Stimulated activated naive CD8-positive, alpha-beta T cell treated with anti-CD3 and anti-CD28 coated beads, Interleukin-15, Interleukin-2, amounts not matched to agents 100 U/mL and 50 U/mL, for 24 hours (primary cell): ENCODE measurements at regions not wholly inside any gene's neighbourhood (a gene's known extent, or its start where the extent isn't known, plus 50 kb on each side); places are given as distances from the start of the nearest gene placed in this dataset.

Experiments
- ATAC-seq: fragments of 150-1000 bp; cut with Tn5 transposase; one replicate; pipeline ENCODE4 v1.10.0; 2021
- DNase-seq: peaks from one replicate; pipeline ENCODE4 v3.0.0; 2021

DNA sequence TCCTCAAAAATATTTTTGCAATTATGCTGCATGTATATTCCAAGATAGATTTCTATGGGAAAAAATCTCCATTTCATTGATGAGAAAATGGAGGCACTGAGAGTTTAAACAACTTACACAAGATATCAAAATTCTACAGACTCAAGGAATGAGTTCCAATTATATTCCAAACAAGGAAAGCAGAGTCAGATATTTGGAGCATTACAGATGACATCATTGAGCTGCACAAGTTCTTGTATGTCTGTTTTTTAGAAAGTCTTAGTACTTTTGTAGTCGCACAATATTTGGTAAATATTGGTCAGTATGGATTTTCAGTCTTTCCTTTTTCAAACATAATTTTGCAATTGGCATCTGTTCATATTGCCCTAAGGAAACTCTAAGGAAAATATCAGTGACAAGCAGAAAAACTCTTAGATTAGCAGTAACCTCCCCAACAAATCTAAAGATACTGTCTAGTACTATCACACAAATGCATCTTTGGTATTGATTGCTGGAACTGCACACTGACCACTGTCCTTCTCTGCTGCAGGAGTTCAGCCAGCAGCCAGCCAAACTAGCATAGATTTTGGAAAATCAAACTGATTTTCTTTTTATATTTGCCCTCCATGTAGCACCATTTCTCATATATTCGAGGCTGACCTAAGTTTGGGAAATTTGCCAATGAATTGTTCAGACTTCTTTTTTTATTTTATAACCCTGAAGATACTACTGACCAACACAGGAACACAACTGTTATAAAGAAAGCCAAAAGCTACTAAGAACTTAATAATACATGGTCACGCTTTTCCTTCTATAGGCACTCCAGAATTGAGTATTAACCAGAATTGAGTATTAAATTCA, 51.7 kb upstream of the TBX18 start:
- DNase-seq (no peak), ATAC-seq (no peak)
